Adrenal gland (tissue), 9 donors: ENCODE measurements at regions not wholly inside any gene's neighbourhood (a gene's known extent, or its start where the extent isn't known, plus 50 kb on each side); places are given as distances from the start of the nearest gene placed in this dataset.

Source experiments
- DNase-seq, 7 donors: peaks; one replicate each; pipeline ENCODE4 v3.0.0-alpha.2; 2019 to 2020
- H3K27ac ChIP-seq, 5 donors: fragments of 200-600 bp; sonication (generic) in 4 of 5; 1 replicate in 3 of 5; 2 replicates in 2 of 5; pipeline versions ENCODE4 v1.5.1 to v1.8.0; 2016 to 2020; ENCODE audit warnings: mild to moderate bottlenecking in 1 of 5
- H3K27me3 ChIP-seq: fragments of 200-600 bp; 2 replicates; pipeline ENCODE4 v1.8.0; 2021
- H3K36me3 ChIP-seq, 2 donors: fragments of 200-600 bp; replicated peaks in 1 of 2; 1 replicate in 1 of 2; 2 replicates in 1 of 2; pipeline versions ENCODE4 v1.5.1 to v1.8.0; 2018 to 2022
- H3K4me1 ChIP-seq, 2 donors: fragments of 200-600 bp; replicated peaks in 1 of 2; 1 replicate in 1 of 2; 2 replicates in 1 of 2; pipeline versions ENCODE4 v1.5.1 to v1.8.0; 2018 to 2021
- H3K4me3 ChIP-seq, 4 donors: fragments of 200-600 bp; sonication (generic) in 3 of 4; one replicate each; pipeline ENCODE4 v1.5.1; 2016 to 2018
- H3K9me3 ChIP-seq, 3 donors: fragments of 200-600 bp; sonication (generic) in 1 of 3; replicated peaks in 1 of 3; 1 replicate in 2 of 3; 2 replicates in 1 of 3; pipeline versions ENCODE4 v1.5.1 to v1.8.0; 2016 to 2021
- POLR2A ChIP-seq, 2 donors: fragments of 450-650 bp; IDR thresholded peaks; one replicate each; pipeline ENCODE4 v1.6.1; 2017; ENCODE audit warnings: antibody characterized with exemption in 2 of 2, mild to moderate bottlenecking in 2 of 2, moderate library complexity in 1 of 2
- WGBS, 4 donors: extraction: QIAGEN DNeasy Blood & Tissue Kit in 2 of 4; methylation state at CpG; one replicate each; pipeline versions ENCODE4 v1.1.5 to v1.1.7; 2013 to 2017; 5-methylcytosine and 5-hydroxymethylcytosine counted together
- intact Hi-C, 2 donors: fragments of 100-400 bp; cut with DNase I; formaldehyde crosslinking; loops; one replicate each; pipeline versions ENCODE4 v1.14.1 to v1.15.0; 2022 to 2023
- TF ChIP-seq, protein P1 (sequence below), 6 experiments: fragments of 450-650 bp in 4 of 6; fragments of 200-600 bp in 2 of 6; sonication (generic) in 1 of 6; IDR thresholded peaks; 1 replicate in 5 of 6; 2 replicates in 1 of 6; pipeline versions ENCODE4 v1.5.1 to v1.8.0; 2016 to 2021; ENCODE audit warnings: antibody characterized with exemption in 6 of 6, mild to moderate bottlenecking in 2 of 6, moderate library complexity in 1 of 6
- donor health status: healthy with polysubstance abuse.
- donor health status: Bipolar disorder and iron deficiency.
- donor health status: DM: yes; HTN: yes; CAD: no.
- donor health status: DM: no; HTN: no; CAD: no.
- donor health status: DM: no; HTN: no; CAD: no.

DNA sequence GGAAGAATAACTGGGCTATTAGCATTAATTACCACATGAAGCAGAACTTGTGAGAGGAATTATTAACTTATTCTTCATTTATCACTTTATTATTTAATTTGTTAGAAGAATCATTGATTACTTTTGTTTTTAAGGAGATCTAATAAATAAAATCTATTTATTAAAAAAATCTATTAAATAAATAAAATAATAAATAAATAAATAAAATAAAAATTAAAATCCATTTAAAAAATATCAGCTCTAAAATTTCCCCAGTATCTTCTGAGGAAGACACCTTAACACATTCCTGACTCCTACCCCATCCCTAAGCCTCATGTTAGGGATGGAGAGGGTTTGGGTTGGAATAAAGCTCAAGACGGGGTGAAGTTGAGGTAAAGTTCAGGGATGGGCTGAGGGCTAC, 231.4 kb downstream of the CLIC5 start:
- no peaks in the 10 kb centered on the region for H3K36me3 ChIP-seq
- 92 to 100% (median 96%) methylated on average over 1 of the region's 1 CpG for WGBS, 4 donors

DNA sequence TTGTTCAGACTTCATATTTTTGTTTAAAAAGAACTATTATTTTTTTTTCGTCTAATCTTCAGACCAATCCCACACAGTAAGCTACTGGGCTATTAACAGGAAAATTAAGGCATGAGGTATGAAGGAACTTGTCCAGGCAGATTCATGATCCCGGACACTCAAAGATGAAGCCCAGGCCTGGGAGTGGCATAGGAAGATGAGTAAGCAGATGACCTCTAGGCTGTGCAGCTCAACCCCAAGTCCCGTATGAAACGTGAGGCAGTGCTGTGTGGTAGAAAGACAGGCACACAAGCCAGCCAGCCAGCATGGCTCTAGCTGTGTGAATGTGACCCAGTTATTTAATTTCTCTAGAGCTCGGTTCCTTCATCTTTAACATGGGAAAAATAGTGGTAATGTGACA, 231.9 kb downstream of the CLIC5 start:
- no peaks in the 10 kb centered on the region for H3K9me3 ChIP-seq
- intact Hi-C loops, result no loop called here
- no peak overlapping the region for H3K4me3 ChIP-seq
- no peaks in the 10 kb centered on the region for H3K36me3 ChIP-seq
- H3K4me1 ChIP-seq, result no peaks in the 10 kb centered on the region
- no peak for TF ChIP-seq POLR2A (IDR thresholded peaks at IDR 0.05)
- TF ChIP-seq, protein P1, sequence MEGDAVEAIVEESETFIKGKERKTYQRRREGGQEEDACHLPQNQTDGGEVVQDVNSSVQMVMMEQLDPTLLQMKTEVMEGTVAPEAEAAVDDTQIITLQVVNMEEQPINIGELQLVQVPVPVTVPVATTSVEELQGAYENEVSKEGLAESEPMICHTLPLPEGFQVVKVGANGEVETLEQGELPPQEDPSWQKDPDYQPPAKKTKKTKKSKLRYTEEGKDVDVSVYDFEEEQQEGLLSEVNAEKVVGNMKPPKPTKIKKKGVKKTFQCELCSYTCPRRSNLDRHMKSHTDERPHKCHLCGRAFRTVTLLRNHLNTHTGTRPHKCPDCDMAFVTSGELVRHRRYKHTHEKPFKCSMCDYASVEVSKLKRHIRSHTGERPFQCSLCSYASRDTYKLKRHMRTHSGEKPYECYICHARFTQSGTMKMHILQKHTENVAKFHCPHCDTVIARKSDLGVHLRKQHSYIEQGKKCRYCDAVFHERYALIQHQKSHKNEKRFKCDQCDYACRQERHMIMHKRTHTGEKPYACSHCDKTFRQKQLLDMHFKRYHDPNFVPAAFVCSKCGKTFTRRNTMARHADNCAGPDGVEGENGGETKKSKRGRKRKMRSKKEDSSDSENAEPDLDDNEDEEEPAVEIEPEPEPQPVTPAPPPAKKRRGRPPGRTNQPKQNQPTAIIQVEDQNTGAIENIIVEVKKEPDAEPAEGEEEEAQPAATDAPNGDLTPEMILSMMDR (IDR thresholded peaks at IDR 0.05), result no peak
- no peaks in the 10 kb centered on the region for H3K27me3 ChIP-seq
- peak in 2 of 7 donors; percentile 13 to 26 for DNase-seq
- WGBS, 4 donors, result 51 to 73% (median 64%) methylated on average over 5 of the region's 5 CpGs
- H3K27ac ChIP-seq, result no peak overlapping the region

More for the DNA sequence above, 231.4 kb downstream of the CLIC5 start:
- Histone ChIP-seq H3K27me3 (no peaks in the 10 kb centered on the region), H3K4me3 (no peak overlapping the region), H3K9me3 (no peaks in the 10 kb centered on the region), H3K4me1 (no peaks in the 10 kb centered on the region), H3K27ac (no peak overlapping the region)
- TF ChIP-seq POLR2A (IDR thresholded peaks at IDR 0.05), result no peak
- TF ChIP-seq, protein P1 (IDR thresholded peaks at IDR 0.05), result no peak
- DNase-seq, result no peak
- intact Hi-C loops, result no loop called here

DNA sequence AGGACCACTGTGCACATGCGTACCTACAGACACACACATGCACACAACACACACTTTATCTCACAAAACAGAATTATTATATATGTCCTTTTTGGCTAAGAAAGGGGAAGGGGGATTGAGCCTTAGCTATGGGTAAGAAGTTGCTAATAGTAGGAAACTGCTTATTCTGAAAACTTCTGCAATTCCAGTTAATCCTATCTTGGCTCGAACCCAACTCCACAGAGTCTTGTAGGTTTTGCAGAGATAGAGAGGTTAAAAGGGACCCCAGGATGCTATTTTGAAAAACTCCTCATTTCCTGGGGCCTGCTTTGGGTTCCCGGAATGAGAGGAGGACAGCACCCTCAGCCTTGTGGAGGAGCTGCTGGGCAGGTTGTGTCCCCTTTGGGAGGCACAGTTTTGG, 233.8 kb downstream of the CLIC5 start:
- 87 to 96% (median 90%) methylated on average over 3 of the region's 3 CpGs for WGBS, 4 donors
- no peaks in the 10 kb centered on the region for H3K36me3 ChIP-seq
- H3K27ac ChIP-seq, result no peak overlapping the region
- no peaks in the 10 kb centered on the region for H3K9me3 ChIP-seq
- no peak for TF ChIP-seq POLR2A (IDR thresholded peaks at IDR 0.05)
- TF ChIP-seq, protein P1 (IDR thresholded peaks at IDR 0.05), result no peak
- H3K27me3 ChIP-seq, result no peaks in the 10 kb centered on the region
- H3K4me3 ChIP-seq, result no peak overlapping the region
- DNase-seq, result no peak
- H3K4me1 ChIP-seq, result no peaks in the 10 kb centered on the region
- intact Hi-C loops, result no loop called here

DNA sequence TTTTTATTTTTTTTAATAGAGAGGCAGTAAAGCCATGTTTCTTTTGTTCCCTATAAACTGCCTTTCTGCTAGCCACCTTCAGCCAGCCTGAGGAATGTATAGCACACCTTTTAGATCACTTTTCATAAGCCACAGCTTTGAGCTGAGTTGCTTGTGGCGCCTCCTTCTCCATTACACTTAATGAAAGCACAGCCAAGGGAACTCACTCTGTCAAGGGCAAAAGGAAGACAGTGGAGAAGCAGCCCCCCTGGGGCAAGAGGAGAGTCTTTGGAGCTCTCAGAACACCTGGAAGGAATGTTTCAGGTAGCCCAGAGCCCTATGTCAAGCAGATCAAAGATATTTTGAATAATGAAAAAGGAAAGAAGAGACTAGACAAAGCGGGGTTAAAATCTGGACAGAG, 235.1 kb downstream of the CLIC5 start:
- Histone ChIP-seq H3K27me3 (no peaks in the 10 kb centered on the region), H3K4me3 (no peak overlapping the region), H3K9me3 (no peaks in the 10 kb centered on the region), H3K4me1 (no peaks in the 10 kb centered on the region), H3K36me3 (no peaks in the 10 kb centered on the region), H3K27ac (no peak overlapping the region)
- 92 to 96% (median 94%) methylated on average over 2 of the region's 2 CpGs for WGBS, 4 donors
- intact Hi-C loops, result no loop called here
- TF ChIP-seq, protein P1 (IDR thresholded peaks at IDR 0.05), result no peak
- no peak for TF ChIP-seq POLR2A (IDR thresholded peaks at IDR 0.05)
- no peak for DNase-seq
